ENCODE measurements at regions not wholly inside any gene's neighbourhood (a gene's known extent, or its start where the extent isn't known, plus 50 kb on each side); places are given as distances from the start of the nearest gene placed in this dataset.

DNA sequence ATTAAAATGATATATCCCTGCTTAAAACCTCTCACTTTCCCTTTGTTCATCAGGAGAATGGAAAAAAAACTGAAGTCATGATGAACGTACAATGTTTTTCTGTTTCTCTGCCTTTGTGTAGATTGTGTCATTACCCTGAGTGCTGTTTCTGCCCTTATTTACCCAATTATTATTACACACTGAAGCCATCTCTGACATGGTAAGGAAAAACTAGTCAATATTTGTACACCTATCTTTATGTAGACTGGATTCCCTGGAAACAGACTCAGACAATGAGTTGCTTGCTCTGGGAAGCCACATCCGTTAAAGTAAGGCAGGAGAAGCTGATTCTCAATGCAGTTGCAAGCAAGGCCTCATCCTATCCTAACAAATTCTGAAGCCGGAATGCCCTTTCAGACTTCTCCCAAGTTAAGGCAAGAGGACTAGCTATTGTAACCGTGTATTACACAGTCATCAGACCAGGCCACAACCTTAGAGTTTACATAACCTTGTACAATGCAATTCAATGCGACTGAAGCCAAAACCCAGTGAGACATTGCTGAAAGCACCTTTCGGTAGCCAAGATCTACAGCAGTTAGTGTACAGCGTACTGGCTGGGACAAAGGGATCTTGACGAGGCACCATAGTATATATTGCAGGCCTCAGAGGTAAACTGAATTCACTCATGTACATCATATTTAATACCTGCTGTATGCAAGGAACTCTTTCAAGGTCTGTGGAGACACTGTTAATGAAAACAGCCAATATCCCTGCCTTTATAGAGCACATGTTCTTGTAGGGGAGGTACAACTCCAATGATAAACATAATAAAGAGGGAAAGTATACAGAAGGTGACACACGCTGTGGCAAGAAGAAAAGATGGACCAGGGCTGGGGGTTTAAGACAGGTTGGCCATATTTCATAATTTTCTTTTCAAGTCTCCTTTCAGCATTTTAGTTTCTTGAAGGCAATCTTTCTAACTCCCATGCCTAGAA, 1040.8 kb upstream of the SEMA6D start:
- DNase-seq, result no peak
- no peaks in the 10 kb centered on the region for H3K36me3 Mint-ChIP-seq (ENCODE audit: low read depth)
- H3K9me3 Mint-ChIP-seq, result no peaks in the 10 kb centered on the region
- no peak overlapping the region for H3K27ac Mint-ChIP-seq
- H3K27me3 Mint-ChIP-seq, result no peaks in the 10 kb centered on the region
- no peaks in the 10 kb centered on the region for H3K4me1 Mint-ChIP-seq
- no peak overlapping the region for H3K4me3 Mint-ChIP-seq
- no peak for ATAC-seq

- Mint-ChIP-seq H3K4me3 (no peak overlapping the region), H3K27ac (no peak overlapping the region), H3K27me3 (no peaks in the 10 kb centered on the region), H3K36me3 (ENCODE audit: low read depth) (no peaks in the 10 kb centered on the region), H3K4me1 (no peaks in the 10 kb centered on the region), H3K9me3 (no peaks in the 10 kb centered on the region)
- DNase-seq, result no peak
- no peak for ATAC-seq
Observed at GRCh38 chr15:46677491-46677890, 1039.8 kb upstream of the SEMA6D start.

DNA sequence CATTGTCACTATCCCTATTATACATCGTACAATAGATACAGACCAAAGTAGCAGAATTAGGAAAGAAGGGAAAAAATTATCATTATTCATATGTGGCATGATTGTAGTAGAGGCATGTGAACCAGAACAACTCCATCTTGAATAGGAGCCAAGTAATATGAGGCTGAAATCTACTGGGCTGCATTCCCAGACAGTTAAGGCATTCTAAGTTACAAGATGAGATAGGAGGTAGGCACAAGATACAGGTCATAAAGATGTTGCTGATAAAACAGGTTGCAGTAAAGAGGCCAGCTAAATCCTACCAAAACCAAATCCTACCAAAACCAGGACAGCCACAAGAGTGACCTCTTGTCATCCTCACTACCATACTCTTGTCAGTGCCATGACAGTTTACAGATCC, 1035.4 kb upstream of the SEMA6D start:
- H3K27ac Mint-ChIP-seq, result no peak overlapping the region
- ATAC-seq (no peak), DNase-seq (no peak)
- no peaks in the 10 kb centered on the region for H3K27me3 Mint-ChIP-seq
- H3K36me3 Mint-ChIP-seq (ENCODE audit: low read depth), result no peaks in the 10 kb centered on the region
- no peaks in the 10 kb centered on the region for H3K4me1 Mint-ChIP-seq
- H3K4me3 Mint-ChIP-seq, result no peak overlapping the region
- H3K9me3 Mint-ChIP-seq, result peaks cover 3% of the 10 kb centered on the region

- H3K27me3 Mint-ChIP-seq, result no peaks in the 10 kb centered on the region
- no peak overlapping the region for H3K27ac Mint-ChIP-seq
- H3K4me3 Mint-ChIP-seq, result no peak overlapping the region
- H3K9me3 Mint-ChIP-seq, result peaks cover 9% of the 10 kb centered on the region
- no peaks in the 10 kb centered on the region for H3K4me1 Mint-ChIP-seq
- ATAC-seq, result no peak
- DNase-seq, result no peak
- no peaks in the 10 kb centered on the region for H3K36me3 Mint-ChIP-seq (ENCODE audit: low read depth)
Observed at GRCh38 chr15:46682969-46683791, 1034.1 kb upstream of the SEMA6D start.

- Mint-ChIP-seq H3K4me3 (no peak overlapping the region), H3K4me1 (no peaks in the 10 kb centered on the region), H3K36me3 (ENCODE audit: low read depth) (no peaks in the 10 kb centered on the region), H3K27me3 (no peaks in the 10 kb centered on the region), H3K27ac (no peak overlapping the region), H3K9me3 (peaks cover 12% of the 10 kb centered on the region)
- no peak for DNase-seq
- ATAC-seq, result no peak
Observed at GRCh38 chr15:46685096-46685495, 1032.2 kb upstream of the SEMA6D start.

DNA sequence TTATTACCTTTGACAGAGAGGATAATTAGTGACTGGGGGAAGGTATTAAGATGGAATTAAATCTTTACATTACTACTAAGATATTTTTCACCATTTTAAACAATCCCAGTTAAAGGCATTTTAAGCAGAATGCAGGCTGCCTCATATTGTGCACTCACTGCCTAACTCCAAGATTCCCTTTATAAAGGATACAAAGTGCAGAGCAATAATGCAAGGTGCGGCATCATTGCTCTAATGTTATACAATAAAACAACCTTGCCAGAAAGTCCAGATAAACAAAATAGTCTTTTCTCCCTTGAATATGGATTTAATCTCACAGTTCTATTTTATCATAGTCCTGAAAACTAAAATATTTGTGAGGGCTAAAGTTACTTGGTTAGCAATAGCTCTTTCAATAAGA, 1031.6 kb upstream of the SEMA6D start:
- no peaks in the 10 kb centered on the region for H3K36me3 Mint-ChIP-seq (ENCODE audit: low read depth)
- H3K27ac Mint-ChIP-seq, result no peak overlapping the region
- DNase-seq (no peak), ATAC-seq (no peak)
- no peaks in the 10 kb centered on the region for H3K27me3 Mint-ChIP-seq
- H3K4me3 Mint-ChIP-seq, result no peak overlapping the region
- H3K9me3 Mint-ChIP-seq, result peaks cover 18% of the 10 kb centered on the region
- H3K4me1 Mint-ChIP-seq, result no peaks in the 10 kb centered on the region

GRCh38 chr15:46696281-46696680, 1021.0 kb upstream of the SEMA6D start:
- Mint-ChIP-seq H3K27me3 (no peaks in the 10 kb centered on the region), H3K36me3 (ENCODE audit: low read depth) (no peaks in the 10 kb centered on the region), H3K4me3 (no peak overlapping the region), H3K9me3 (peaks cover 24% of the 10 kb centered on the region), H3K4me1 (no peaks in the 10 kb centered on the region), H3K27ac (no peak overlapping the region)
- DNase-seq, result no peak
- ATAC-seq, result no peak

DNA sequence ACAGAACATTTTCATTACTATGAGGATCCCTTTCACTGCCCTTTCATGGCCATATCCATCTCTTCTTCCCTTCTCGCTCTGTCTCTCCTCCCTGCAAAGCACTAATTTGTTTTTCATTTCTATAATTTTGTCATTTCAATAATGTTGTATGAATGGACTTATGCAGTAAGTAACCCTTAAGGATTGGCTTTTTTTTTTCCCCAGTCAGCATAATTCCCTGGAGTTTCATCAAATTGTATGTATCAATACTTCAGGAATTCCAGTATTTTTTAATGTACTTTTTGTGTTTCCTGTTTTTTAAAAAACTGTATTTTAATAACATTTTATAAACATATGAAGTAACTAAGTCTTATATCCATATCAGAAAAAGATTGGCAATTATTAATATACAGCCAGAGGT, 1016.0 kb upstream of the SEMA6D start:
- Mint-ChIP-seq H3K9me3 (peaks cover 25% of the 10 kb centered on the region), H3K27ac (no peak overlapping the region)
- DNase-seq, result no peak

DNA sequence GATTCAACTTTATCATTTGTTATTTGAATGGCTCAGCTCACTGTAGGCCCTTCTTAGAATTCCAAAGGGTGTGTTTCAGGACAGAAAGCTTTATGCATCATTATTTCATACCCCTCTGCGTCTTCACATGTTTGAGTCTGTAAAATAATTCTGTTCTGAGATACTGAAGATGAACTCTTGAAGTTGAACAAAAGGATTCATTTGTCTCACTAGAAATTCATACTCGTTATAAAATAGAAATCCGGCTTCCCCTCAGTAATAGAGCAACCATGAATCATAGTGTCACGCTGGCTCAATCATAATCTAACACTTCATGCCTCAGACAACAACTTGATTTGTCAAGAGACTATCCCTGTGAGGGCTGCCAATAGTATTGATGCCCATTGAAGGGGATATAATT, 1015.4 kb upstream of the SEMA6D start:
- Mint-ChIP-seq H3K27me3 (no peaks in the 10 kb centered on the region), H3K4me1 (no peaks in the 10 kb centered on the region), H3K9me3 (peaks cover 28% of the 10 kb centered on the region), H3K36me3 (ENCODE audit: low read depth) (no peaks in the 10 kb centered on the region), H3K4me3 (no peak overlapping the region), H3K27ac (no peak overlapping the region)
- ATAC-seq (no peak), DNase-seq (no peak)

More for the DNA sequence above, 1016.0 kb upstream of the SEMA6D start:
- no peak overlapping the region for H3K4me3 Mint-ChIP-seq
- H3K27me3 Mint-ChIP-seq, result no peaks in the 10 kb centered on the region
- H3K36me3 Mint-ChIP-seq (ENCODE audit: low read depth), result no peaks in the 10 kb centered on the region
- H3K4me1 Mint-ChIP-seq, result no peaks in the 10 kb centered on the region
- no peak for ATAC-seq

DNA sequence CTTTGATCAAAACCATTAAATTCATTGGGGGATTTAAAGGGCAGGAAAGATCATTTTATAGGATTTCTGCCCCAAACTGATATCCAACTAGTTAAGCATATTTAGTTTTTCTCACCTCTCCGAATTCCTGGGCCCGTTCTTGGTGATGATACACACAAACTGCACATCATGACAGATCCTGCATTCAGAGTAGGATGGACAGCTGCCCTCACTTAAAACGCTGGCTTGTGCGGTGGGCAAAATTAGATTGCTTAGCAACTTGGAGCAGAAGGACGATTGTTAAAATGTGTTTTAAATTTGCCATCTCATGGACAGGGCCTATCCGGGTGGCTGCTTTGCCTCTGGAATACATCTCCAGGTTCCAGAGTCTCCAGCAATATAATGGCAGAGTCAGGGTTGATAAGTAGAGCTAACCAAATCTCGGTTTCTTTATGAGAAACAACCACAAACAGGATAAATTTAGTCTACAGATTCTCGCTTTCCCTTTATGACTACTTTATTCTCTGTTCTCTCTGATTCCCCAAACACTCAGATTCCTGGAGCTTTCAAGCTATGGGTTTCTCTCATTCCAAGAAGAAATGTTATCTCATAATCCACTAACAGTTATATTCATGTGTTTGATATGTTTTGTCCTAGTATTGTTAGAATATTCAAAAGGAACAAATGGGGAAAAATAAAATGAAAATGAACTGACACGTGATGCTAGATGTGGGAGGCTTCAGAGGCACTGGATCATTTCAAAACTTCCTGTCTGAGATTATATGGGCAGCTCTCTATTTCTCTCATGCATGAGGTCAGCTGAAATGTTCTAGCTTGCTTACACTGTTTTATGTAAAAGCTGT, 1014.1 kb upstream of the SEMA6D start:
- DNase-seq, result no peak
- no peaks in the 10 kb centered on the region for H3K36me3 Mint-ChIP-seq (ENCODE audit: low read depth)
- H3K4me3 Mint-ChIP-seq, result no peak overlapping the region
- no peak overlapping the region for H3K27ac Mint-ChIP-seq
- no peak for ATAC-seq
- peaks cover 29% of the 10 kb centered on the region for H3K9me3 Mint-ChIP-seq
- H3K27me3 Mint-ChIP-seq, result no peaks in the 10 kb centered on the region
- no peaks in the 10 kb centered on the region for H3K4me1 Mint-ChIP-seq

- no peaks in the 10 kb centered on the region for H3K4me1 Mint-ChIP-seq
- no peak overlapping the region for H3K27ac Mint-ChIP-seq
- H3K36me3 Mint-ChIP-seq (ENCODE audit: low read depth), result no peaks in the 10 kb centered on the region
- no peak for ATAC-seq
- H3K9me3 Mint-ChIP-seq, result peaks cover 32% of the 10 kb centered on the region
- no peak for DNase-seq
- H3K4me3 Mint-ChIP-seq, result no peak overlapping the region
- H3K27me3 Mint-ChIP-seq, result no peaks in the 10 kb centered on the region
Observed at GRCh38 chr15:46703871-46704637, 1013.3 kb upstream of the SEMA6D start.

DNA sequence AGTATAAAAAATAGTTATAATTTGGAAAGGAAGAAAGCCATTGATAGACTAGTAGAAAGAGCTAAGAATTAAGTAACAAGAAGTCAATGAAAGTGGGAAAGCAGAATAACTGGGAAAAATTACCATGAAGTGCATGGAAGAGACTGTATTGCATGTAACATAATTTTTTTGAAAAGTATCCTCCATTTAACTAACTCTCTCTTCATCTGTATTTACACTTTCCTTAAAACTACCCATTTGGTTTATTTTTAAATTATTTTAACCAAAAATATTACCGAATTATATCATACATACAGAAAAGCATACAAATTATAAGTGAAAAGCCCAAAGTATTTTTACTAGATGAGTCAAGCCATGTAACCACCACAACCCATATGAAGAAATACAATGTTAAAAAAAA, 1009.9 kb upstream of the SEMA6D start:
- no peaks in the 10 kb centered on the region for H3K4me1 Mint-ChIP-seq
- H3K9me3 Mint-ChIP-seq, result peaks cover 27% of the 10 kb centered on the region
- H3K4me3 Mint-ChIP-seq, result no peak overlapping the region
- H3K27me3 Mint-ChIP-seq, result no peaks in the 10 kb centered on the region
- ATAC-seq (no peak), DNase-seq (no peak)
- H3K36me3 Mint-ChIP-seq (ENCODE audit: low read depth), result no peaks in the 10 kb centered on the region
- H3K27ac Mint-ChIP-seq, result no peak overlapping the region

GRCh38 chr15:46708226-46708625, 1009.1 kb upstream of the SEMA6D start:
- H3K36me3 Mint-ChIP-seq (ENCODE audit: low read depth), result no peaks in the 10 kb centered on the region
- no peak for ATAC-seq
- H3K27me3 Mint-ChIP-seq, result no peaks in the 10 kb centered on the region
- H3K27ac Mint-ChIP-seq, result no peak overlapping the region
- H3K4me1 Mint-ChIP-seq, result no peaks in the 10 kb centered on the region
- no peak overlapping the region for H3K4me3 Mint-ChIP-seq
- DNase-seq, result no peak
- peaks cover 27% of the 10 kb centered on the region for H3K9me3 Mint-ChIP-seq

Data from activated naive CD8-positive, alpha-beta T cell treated with anti-CD3 and anti-CD28 coated beads, Interleukin-2, amount 50 U/mL, for 24 hours (primary cell).